ENCODE measurements at regions not wholly inside any gene's neighbourhood (a gene's known extent, or its start where the extent isn't known, plus 50 kb on each side); places are given as distances from the start of the nearest gene placed in this dataset.

DNA sequence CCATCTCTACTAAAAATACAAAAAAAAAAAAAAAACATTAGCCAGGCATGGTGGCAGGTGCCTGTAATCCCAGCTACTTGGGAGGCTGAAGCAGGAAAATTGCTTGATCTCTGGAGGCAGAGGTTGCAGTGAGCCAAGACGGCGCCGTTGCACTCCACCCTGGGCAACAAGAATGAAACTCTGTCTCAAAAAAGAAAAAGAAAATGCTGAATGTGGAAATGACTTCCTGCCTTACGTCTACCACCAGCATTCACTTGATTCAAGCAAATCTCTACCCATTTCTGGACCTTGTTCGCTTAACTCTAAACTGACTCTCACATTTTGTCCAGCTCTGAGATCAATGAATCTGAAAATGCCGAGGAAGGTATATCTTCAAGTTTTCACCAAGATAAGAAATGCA is 825.3 kb downstream of the TRIB2 start:
- no peaks in the 10 kb centered on the region for H3K4me1 ChIP-seq (ENCODE audit: insufficient read depth)
- Mint-ChIP-seq H3K36me3 (ENCODE audit: low read depth) (no peaks in the 10 kb centered on the region), H3K9me3 (no peaks in the 10 kb centered on the region), H3K27me3 (ENCODE audit: insufficient read depth, low read depth, poor library complexity) (peaks cover 1% of the 10 kb centered on the region), H3K27ac (no peak overlapping the region), H3K4me1 (peaks cover 4% of the 10 kb centered on the region; the same call in 2 of the 3 replicates), H3K4me3 (no peak overlapping the region)
- H3K9me2 ChIP-seq (ENCODE audit: insufficient read depth), result no peaks in the 10 kb centered on the region
- H4K20me1 ChIP-seq (replicated peaks; ENCODE audit: insufficient read depth), result no peaks in the 10 kb centered on the region
- no peaks in the 10 kb centered on the region for H3K36me3 ChIP-seq (ENCODE audit: insufficient read depth)
- no peaks in the 10 kb centered on the region for H3K79me2 ChIP-seq (replicated peaks; ENCODE audit: insufficient read depth)
- DNase-seq (ENCODE audit: low spot score), result no peak
- H3F3A ChIP-seq (replicated peaks; ENCODE audit: low read depth), result no peaks in the 10 kb centered on the region
- ATAC-seq, result no peak
- H3K27ac ChIP-seq (ENCODE audit: low read depth), result no peak overlapping the region
- no peak overlapping the region for H3K4me3 ChIP-seq
- no peak for TF ChIP-seq EZH2phosphoT487 (IDR thresholded peaks at IDR 0.05; ENCODE audit: unreplicated experiment)
- TF ChIP-seq NANOG (IDR thresholded peaks at IDR 0.05; ENCODE audit: borderline replicate concordance), result no peak
- TF ChIP-seq, protein P1, sequence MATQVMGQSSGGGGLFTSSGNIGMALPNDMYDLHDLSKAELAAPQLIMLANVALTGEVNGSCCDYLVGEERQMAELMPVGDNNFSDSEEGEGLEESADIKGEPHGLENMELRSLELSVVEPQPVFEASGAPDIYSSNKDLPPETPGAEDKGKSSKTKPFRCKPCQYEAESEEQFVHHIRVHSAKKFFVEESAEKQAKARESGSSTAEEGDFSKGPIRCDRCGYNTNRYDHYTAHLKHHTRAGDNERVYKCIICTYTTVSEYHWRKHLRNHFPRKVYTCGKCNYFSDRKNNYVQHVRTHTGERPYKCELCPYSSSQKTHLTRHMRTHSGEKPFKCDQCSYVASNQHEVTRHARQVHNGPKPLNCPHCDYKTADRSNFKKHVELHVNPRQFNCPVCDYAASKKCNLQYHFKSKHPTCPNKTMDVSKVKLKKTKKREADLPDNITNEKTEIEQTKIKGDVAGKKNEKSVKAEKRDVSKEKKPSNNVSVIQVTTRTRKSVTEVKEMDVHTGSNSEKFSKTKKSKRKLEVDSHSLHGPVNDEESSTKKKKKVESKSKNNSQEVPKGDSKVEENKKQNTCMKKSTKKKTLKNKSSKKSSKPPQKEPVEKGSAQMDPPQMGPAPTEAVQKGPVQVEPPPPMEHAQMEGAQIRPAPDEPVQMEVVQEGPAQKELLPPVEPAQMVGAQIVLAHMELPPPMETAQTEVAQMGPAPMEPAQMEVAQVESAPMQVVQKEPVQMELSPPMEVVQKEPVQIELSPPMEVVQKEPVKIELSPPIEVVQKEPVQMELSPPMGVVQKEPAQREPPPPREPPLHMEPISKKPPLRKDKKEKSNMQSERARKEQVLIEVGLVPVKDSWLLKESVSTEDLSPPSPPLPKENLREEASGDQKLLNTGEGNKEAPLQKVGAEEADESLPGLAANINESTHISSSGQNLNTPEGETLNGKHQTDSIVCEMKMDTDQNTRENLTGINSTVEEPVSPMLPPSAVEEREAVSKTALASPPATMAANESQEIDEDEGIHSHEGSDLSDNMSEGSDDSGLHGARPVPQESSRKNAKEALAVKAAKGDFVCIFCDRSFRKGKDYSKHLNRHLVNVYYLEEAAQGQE (IDR thresholded peaks at IDR 0.05; ENCODE audit: unreplicated experiment), result no peak
- no peak for TF ChIP-seq ZNF114 (CRISPR knock-in tag; IDR thresholded peaks at IDR 0.05)
- no peak for TF ChIP-seq JUNB (IDR thresholded peaks at IDR 0.05; ENCODE audit: unreplicated experiment)
- TF ChIP-seq ZNF331 (CRISPR knock-in tag; IDR thresholded peaks at IDR 0.05; ENCODE audit: low read depth), result no peak
- no peak for TF ChIP-seq POLR2AphosphoS5 (IDR thresholded peaks at IDR 0.05; ENCODE audit: low read depth)
- TF ChIP-seq CREB1 (CRISPR knock-in tag; IDR thresholded peaks at IDR 0.05; ENCODE audit: low read depth), result no peak
- TF ChIP-seq, protein P2, sequence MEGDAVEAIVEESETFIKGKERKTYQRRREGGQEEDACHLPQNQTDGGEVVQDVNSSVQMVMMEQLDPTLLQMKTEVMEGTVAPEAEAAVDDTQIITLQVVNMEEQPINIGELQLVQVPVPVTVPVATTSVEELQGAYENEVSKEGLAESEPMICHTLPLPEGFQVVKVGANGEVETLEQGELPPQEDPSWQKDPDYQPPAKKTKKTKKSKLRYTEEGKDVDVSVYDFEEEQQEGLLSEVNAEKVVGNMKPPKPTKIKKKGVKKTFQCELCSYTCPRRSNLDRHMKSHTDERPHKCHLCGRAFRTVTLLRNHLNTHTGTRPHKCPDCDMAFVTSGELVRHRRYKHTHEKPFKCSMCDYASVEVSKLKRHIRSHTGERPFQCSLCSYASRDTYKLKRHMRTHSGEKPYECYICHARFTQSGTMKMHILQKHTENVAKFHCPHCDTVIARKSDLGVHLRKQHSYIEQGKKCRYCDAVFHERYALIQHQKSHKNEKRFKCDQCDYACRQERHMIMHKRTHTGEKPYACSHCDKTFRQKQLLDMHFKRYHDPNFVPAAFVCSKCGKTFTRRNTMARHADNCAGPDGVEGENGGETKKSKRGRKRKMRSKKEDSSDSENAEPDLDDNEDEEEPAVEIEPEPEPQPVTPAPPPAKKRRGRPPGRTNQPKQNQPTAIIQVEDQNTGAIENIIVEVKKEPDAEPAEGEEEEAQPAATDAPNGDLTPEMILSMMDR (conservative IDR thresholded peaks at IDR 0.05; ENCODE audit: low read depth in 2 of 2), result no peak
- TF ChIP-seq, protein P3, sequence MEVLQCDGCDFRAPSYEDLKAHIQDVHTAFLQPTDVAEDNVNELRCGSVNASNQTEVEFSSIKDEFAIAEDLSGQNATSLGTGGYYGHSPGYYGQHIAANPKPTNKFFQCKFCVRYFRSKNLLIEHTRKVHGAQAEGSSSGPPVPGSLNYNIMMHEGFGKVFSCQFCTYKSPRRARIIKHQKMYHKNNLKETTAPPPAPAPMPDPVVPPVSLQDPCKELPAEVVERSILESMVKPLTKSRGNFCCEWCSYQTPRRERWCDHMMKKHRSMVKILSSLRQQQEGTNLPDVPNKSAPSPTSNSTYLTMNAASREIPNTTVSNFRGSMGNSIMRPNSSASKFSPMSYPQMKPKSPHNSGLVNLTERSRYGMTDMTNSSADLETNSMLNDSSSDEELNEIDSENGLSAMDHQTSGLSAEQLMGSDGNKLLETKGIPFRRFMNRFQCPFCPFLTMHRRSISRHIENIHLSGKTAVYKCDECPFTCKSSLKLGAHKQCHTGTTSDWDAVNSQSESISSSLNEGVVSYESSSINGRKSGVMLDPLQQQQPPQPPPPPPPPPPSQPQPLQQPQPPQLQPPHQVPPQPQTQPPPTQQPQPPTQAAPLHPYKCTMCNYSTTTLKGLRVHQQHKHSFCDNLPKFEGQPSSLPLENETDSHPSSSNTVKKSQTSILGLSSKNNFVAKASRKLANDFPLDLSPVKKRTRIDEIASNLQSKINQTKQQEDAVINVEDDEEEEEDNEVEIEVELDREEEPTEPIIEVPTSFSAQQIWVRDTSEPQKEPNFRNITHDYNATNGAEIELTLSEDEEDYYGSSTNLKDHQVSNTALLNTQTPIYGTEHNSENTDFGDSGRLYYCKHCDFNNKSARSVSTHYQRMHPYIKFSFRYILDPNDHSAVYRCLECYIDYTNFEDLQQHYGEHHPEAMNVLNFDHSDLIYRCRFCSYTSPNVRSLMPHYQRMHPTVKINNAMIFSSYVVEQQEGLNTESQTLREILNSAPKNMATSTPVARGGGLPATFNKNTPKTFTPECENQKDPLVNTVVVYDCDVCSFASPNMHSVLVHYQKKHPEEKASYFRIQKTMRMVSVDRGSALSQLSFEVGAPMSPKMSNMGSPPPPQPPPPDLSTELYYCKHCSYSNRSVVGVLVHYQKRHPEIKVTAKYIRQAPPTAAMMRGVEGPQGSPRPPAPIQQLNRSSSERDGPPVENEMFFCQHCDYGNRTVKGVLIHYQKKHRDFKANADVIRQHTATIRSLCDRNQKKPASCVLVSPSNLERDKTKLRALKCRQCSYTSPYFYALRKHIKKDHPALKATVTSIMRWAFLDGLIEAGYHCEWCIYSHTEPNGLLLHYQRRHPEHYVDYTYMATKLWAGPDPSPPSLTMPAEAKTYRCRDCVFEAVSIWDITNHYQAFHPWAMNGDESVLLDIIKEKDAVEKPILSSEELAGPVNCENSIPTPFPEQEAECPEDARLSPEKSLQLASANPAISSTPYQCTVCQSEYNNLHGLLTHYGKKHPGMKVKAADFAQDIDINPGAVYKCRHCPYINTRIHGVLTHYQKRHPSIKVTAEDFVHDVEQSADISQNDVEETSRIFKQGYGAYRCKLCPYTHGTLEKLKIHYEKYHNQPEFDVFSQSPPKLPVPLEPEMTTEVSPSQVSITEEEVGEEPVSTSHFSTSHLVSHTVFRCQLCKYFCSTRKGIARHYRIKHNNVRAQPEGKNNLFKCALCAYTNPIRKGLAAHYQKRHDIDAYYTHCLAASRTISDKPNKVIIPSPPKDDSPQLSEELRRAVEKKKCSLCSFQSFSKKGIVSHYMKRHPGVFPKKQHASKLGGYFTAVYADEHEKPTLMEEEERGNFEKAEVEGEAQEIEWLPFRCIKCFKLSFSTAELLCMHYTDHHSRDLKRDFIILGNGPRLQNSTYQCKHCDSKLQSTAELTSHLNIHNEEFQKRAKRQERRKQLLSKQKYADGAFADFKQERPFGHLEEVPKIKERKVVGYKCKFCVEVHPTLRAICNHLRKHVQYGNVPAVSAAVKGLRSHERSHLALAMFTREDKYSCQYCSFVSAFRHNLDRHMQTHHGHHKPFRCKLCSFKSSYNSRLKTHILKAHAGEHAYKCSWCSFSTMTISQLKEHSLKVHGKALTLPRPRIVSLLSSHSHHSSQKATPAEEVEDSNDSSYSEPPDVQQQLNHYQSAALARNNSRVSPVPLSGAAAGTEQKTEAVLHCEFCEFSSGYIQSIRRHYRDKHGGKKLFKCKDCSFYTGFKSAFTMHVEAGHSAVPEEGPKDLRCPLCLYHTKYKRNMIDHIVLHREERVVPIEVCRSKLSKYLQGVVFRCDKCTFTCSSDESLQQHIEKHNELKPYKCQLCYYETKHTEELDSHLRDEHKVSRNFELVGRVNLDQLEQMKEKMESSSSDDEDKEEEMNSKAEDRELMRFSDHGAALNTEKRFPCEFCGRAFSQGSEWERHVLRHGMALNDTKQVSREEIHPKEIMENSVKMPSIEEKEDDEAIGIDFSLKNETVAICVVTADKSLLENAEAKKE (CRISPR knock-in tag; IDR thresholded peaks at IDR 0.05), result no peak
- TF ChIP-seq STAT1 (IDR thresholded peaks at IDR 0.05; ENCODE audit: unreplicated experiment), result no peak
- TF ChIP-seq, protein P4, sequence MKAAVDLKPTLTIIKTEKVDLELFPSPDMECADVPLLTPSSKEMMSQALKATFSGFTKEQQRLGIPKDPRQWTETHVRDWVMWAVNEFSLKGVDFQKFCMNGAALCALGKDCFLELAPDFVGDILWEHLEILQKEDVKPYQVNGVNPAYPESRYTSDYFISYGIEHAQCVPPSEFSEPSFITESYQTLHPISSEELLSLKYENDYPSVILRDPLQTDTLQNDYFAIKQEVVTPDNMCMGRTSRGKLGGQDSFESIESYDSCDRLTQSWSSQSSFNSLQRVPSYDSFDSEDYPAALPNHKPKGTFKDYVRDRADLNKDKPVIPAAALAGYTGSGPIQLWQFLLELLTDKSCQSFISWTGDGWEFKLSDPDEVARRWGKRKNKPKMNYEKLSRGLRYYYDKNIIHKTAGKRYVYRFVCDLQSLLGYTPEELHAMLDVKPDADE (IDR thresholded peaks at IDR 0.05), result no peak
- no peak for TF ChIP-seq EZH2 (IDR thresholded peaks at IDR 0.05; ENCODE audit: low read depth, unreplicated experiment)
- no peak overlapping the region for H2AFZ ChIP-seq
- H3K4me2 ChIP-seq, result no peak overlapping the region
- H3K27me3 ChIP-seq (ENCODE audit: insufficient read depth), result no peaks in the 10 kb centered on the region
